GM23248 (cell line): ENCODE measurements at regions not wholly inside any gene's neighbourhood (a gene's known extent, or its start where the extent isn't known, plus 50 kb on each side); places are given as distances from the start of the nearest gene placed in this dataset.

Experiments
- EZH2 ChIP-seq: fragments of 200-600 bp; sonication (generic); IDR thresholded peaks from 2 replicates; pipeline ENCODE4 v1.6.1; 2018; ENCODE audit warnings: antibody characterized with exemption, mild to moderate bottlenecking; ENCODE audit not compliant: insufficient read depth, poor library complexity, severe bottlenecking
- EZH2phosphoT487 ChIP-seq: fragments of 200-600 bp; sonication (generic); IDR thresholded peaks from 2 replicates; pipeline ENCODE4 v1.6.1; 2018; ENCODE audit warnings: antibody characterized with exemption, moderate library complexity, mild to moderate bottlenecking, low read depth; ENCODE audit not compliant: insufficient read depth

DNA sequence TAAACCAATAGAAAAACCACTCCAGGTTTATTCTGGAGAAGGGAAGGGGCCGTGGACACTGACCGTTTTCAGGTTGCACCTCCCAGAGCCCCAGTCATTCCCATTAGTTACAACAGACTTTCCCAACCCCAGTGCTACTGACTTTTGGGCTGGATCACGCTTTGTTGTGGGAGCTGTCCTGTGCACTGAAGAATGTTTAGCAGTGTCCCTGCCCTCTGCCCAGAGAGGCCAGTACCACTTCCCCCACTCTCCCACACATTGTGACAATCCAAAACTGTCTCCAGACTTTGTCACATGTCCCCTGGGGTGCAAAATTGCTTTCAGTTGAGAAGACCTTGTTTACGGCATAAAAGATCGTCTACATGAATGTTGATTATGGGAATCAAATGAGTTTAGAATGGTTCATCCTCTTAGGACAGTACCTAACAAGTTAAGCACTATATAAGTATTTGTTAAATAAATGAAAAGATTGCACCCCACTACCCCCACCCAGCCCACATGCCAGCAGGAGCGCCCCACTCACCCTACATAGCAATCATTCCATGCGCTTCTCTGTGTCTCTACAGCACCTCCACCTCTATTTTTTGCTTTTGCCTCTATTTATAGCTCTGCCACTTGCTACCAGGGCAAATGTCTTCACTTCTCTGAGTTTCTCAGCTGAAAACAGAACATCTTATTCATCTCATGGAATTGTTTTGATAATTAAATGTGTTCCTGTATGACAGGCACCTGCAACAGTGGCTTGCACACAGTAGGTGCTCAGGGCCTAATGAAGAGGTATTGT, 104.9 kb downstream of the AXIN2 start:
- TF ChIP-seq EZH2phosphoT487 (no peak), EZH2 (no peak)
